GM12878 (cell line): ENCODE measurements at regions not wholly inside any gene's neighbourhood (a gene's known extent, or its start where the extent isn't known, plus 50 kb on each side); places are given as distances from the start of the nearest gene placed in this dataset.

Source experiments
- ATAC-seq: fragments of 200-7000 bp; cut with Tn5 transposase; 3 replicates; pipeline ENCODE4 v1.9.1; 2020; ENCODE audit warnings: mild to moderate bottlenecking, moderate library complexity
- BruUV-seq: library from RNA; stranded (reverse); fragments of 400-500 nt; replicated peaks from 2 replicates; lab custom pipeline; 2021; lab: Mats Ljungman, UMichigan
- CTCF ChIA-PET: fragments of 300-600 bp; sonication (Branson Sonifier 250); formaldehyde crosslinking; extraction: SDS; loops from one replicate; lab custom pipeline; 2021; ENCODE audit warnings: inconsistent platforms; lab: Yijun Ruan, JAX
- POLR2A ChIA-PET: fragments of 350-600 bp; formaldehyde crosslinking; extraction: SDS; loops from one replicate; lab custom pipeline; 2021; ENCODE audit warnings: inconsistent platforms; lab: Charles Lee
- RAD21 ChIA-PET: fragments of 300-600 bp; sonication (Branson Sonifier 250); formaldehyde crosslinking; loops from one replicate; lab custom pipeline; 2023; ENCODE audit warnings: antibody characterized with exemption; ENCODE audit not compliant: unreplicated experiment; lab: Charles Lee
- SMC1A ChIA-PET: fragments of 300-600 bp; sonication (Branson Sonifier 250); formaldehyde crosslinking; loops from one replicate; lab custom pipeline; 2023; ENCODE audit not compliant: unreplicated experiment, uncharacterized antibody; lab: Charles Lee
- DNase-seq: peaks from one replicate; pipeline ENCODE4 v3.0.0-alpha.2; 2011; ENCODE audit warnings: low read depth, low spot score
- FAIRE-seq: peaks from 3 replicates; lab custom pipeline; 2011; peaks lifted over from hg19 to GRCh38; lab: Jason Lieb, UNC
- H2AFZ ChIP-seq: 2 replicates; pipeline ENCODE4 v1.6.0; 2011; ENCODE audit warnings: low read depth, low read length, control low read depth; ENCODE audit not compliant: control insufficient read depth
- H3K27ac ChIP-seq: 2 replicates; pipeline ENCODE4 v1.5.1; 2011; ENCODE audit warnings: control low read depth; ENCODE audit not compliant: control insufficient read depth, insufficient read depth
- H3K27me3 ChIP-seq, 2 experiments: replicated peaks in 1 of 2; 2 replicates each; pipeline versions ENCODE4 v1.6.0 to v1.6.1; 2011; ENCODE audit warnings: low read length in 1 of 2; ENCODE audit not compliant: control insufficient read depth in 2 of 2, insufficient read depth in 2 of 2
- H3K36me3 ChIP-seq, 2 experiments: 2 replicates each; pipeline ENCODE4 v1.5.1; 2011; ENCODE audit warnings: low read length in 1 of 2; ENCODE audit not compliant: control insufficient read depth in 2 of 2, insufficient read depth in 2 of 2
- H3K4me1 ChIP-seq: 2 replicates; pipeline ENCODE4 v1.6.1; 2011; ENCODE audit warnings: mild to moderate bottlenecking, low read length, moderate library complexity, mixed read lengths; ENCODE audit not compliant: control insufficient read depth, insufficient read depth
- H3K4me2 ChIP-seq: 2 replicates; pipeline ENCODE4 v1.6.0; 2011; ENCODE audit warnings: control low read depth; ENCODE audit not compliant: control insufficient read depth, insufficient read depth
- H3K4me3 ChIP-seq: fragments of 200-600 bp; sonication (generic); 2 replicates; pipeline ENCODE4 v1.5.1; 2016
- H3K79me2 ChIP-seq: 2 replicates; pipeline ENCODE4 v1.6.0; 2011; ENCODE audit warnings: low read length; ENCODE audit not compliant: control insufficient read depth, insufficient read depth
- H3K9ac ChIP-seq: 2 replicates; pipeline ENCODE4 v1.8.0; 2011; ENCODE audit warnings: low read length, control low read depth, mixed read lengths; ENCODE audit not compliant: control insufficient read depth, insufficient read depth
- H3K9me3 ChIP-seq: replicated peaks from 3 replicates; pipeline ENCODE4 v1.5.1; 2011; ENCODE audit warnings: mild to moderate bottlenecking, low read length; ENCODE audit not compliant: control insufficient read depth, insufficient read depth
- H4K20me1 ChIP-seq: 2 replicates; pipeline ENCODE4 v1.6.0; 2011; ENCODE audit not compliant: control insufficient read depth, insufficient read depth
- BRCA1 ChIP-seq: IDR thresholded peaks from 2 replicates; pipeline ENCODE4 v1.6.1; 2011; ENCODE audit warnings: low read depth, low read length, improper control_type of control experiment
- CBX3 ChIP-seq: fragments of 200-600 bp; sonication (generic); IDR thresholded peaks from 2 replicates; pipeline ENCODE4 v1.6.1; 2016; ENCODE audit warnings: low read depth, borderline replicate concordance
- CHD4 ChIP-seq: fragments of 200-600 bp; sonication (generic); IDR thresholded peaks from 2 replicates; pipeline ENCODE4 v1.6.1; 2016; ENCODE audit warnings: mild to moderate bottlenecking
- HDGF ChIP-seq: fragments of 450-650 bp; IDR thresholded peaks from 2 replicates; pipeline ENCODE4 v1.6.1; 2016; ENCODE audit warnings: antibody characterized with exemption
- MTA2 ChIP-seq: fragments of 450-650 bp; IDR thresholded peaks from 2 replicates; pipeline ENCODE4 v1.6.1; 2016; ENCODE audit warnings: low read depth, mild to moderate bottlenecking, moderate library complexity
- SUPT20H ChIP-seq: IDR thresholded peaks from 2 replicates; pipeline ENCODE4 v1.6.1; 2011; ENCODE audit warnings: low read depth, mild to moderate bottlenecking, low read length, moderate library complexity, borderline replicate concordance; ENCODE audit not compliant: control insufficient read depth
- WGBS: methylation state at CpG from one replicate; pipeline ENCODE4 v1.1.6; 2016; ENCODE audit warnings: low lambda C conversion rate; ENCODE audit not compliant: insufficient replicate concordance, insufficient coverage; ENCODE audit errors: missing lambda C conversion rate; 5-methylcytosine and 5-hydroxymethylcytosine counted together
- in situ Hi-C: fragments of 300-500 bp; cut with MboI; formaldehyde crosslinking; loops from 9 replicates; pipeline ENCODE4 v1.14.3; 2018; ENCODE audit warnings: mixed read lengths
- intact Hi-C: fragments of 100-400 bp; cut with micrococcal nuclease; formaldehyde crosslinking; loops from one replicate; pipeline ENCODE4 v1.14.2; 2022; ENCODE audit not compliant: unreplicated experiment
- TF ChIP-seq, protein P1 (sequence below): fragments of 450-650 bp; IDR thresholded peaks from 2 replicates; pipeline ENCODE4 v1.6.1; 2016; ENCODE audit warnings: mild to moderate bottlenecking, moderate library complexity, borderline replicate concordance
- TF ChIP-seq, protein P2 (sequence below): fragments of 450-650 bp; IDR thresholded peaks from 2 replicates; pipeline ENCODE4 v1.6.1; 2017; ENCODE audit warnings: mild to moderate bottlenecking, moderate library complexity
- TF ChIP-seq, protein P3 (sequence below): IDR thresholded peaks from 2 replicates; pipeline ENCODE4 v1.6.1; 2011; ENCODE audit warnings: mild to moderate bottlenecking, low read depth, low read length, moderate library complexity; ENCODE audit not compliant: insufficient replicate concordance
- TF ChIP-seq, protein P4 (sequence below): fragments of 450-650 bp; IDR thresholded peaks from 2 replicates; pipeline ENCODE4 v1.6.1; 2017; ENCODE audit warnings: low read depth, mild to moderate bottlenecking, moderate library complexity
- TF ChIP-seq, protein P5 (sequence below): fragments of 450-650 bp; IDR thresholded peaks from 2 replicates; pipeline ENCODE4 v1.6.1; 2016; ENCODE audit warnings: mild to moderate bottlenecking

DNA sequence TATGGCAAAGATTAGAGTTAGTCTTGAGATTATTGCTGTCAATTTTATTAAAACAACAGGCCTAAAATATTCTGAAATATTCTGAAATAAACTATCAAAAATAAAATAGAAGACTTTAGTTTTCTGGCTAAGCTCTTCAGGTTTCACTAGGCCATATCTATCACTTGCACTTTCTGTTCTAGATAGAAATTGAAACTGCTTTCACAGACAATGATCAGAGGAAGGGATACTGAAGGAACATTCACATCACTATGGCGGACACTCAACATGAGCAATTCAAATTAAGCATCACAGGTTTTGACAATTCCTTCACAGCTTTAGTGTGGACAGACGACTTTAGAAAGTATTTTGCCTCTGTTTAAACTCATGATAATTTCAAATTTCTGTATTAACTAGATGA lies 586.4 kb upstream of the REG3G start (continued):
- TF ChIP-seq, protein P1, sequence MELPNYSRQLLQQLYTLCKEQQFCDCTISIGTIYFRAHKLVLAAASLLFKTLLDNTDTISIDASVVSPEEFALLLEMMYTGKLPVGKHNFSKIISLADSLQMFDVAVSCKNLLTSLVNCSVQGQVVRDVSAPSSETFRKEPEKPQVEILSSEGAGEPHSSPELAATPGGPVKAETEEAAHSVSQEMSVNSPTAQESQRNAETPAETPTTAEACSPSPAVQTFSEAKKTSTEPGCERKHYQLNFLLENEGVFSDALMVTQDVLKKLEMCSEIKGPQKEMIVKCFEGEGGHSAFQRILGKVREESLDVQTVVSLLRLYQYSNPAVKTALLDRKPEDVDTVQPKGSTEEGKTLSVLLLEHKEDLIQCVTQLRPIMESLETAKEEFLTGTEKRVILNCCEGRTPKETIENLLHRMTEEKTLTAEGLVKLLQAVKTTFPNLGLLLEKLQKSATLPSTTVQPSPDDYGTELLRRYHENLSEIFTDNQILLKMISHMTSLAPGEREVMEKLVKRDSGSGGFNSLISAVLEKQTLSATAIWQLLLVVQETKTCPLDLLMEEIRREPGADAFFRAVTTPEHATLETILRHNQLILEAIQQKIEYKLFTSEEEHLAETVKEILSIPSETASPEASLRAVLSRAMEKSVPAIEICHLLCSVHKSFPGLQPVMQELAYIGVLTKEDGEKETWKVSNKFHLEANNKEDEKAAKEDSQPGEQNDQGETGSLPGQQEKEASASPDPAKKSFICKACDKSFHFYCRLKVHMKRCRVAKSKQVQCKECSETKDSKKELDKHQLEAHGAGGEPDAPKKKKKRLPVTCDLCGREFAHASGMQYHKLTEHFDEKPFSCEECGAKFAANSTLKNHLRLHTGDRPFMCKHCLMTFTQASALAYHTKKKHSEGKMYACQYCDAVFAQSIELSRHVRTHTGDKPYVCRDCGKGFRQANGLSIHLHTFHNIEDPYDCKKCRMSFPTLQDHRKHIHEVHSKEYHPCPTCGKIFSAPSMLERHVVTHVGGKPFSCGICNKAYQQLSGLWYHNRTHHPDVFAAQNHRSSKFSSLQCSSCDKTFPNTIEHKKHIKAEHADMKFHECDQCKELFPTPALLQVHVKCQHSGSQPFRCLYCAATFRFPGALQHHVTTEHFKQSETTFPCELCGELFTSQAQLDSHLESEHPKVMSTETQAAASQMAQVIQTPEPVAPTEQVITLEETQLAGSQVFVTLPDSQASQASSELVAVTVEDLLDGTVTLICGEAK: no peak
- TF ChIP-seq, protein P2, sequence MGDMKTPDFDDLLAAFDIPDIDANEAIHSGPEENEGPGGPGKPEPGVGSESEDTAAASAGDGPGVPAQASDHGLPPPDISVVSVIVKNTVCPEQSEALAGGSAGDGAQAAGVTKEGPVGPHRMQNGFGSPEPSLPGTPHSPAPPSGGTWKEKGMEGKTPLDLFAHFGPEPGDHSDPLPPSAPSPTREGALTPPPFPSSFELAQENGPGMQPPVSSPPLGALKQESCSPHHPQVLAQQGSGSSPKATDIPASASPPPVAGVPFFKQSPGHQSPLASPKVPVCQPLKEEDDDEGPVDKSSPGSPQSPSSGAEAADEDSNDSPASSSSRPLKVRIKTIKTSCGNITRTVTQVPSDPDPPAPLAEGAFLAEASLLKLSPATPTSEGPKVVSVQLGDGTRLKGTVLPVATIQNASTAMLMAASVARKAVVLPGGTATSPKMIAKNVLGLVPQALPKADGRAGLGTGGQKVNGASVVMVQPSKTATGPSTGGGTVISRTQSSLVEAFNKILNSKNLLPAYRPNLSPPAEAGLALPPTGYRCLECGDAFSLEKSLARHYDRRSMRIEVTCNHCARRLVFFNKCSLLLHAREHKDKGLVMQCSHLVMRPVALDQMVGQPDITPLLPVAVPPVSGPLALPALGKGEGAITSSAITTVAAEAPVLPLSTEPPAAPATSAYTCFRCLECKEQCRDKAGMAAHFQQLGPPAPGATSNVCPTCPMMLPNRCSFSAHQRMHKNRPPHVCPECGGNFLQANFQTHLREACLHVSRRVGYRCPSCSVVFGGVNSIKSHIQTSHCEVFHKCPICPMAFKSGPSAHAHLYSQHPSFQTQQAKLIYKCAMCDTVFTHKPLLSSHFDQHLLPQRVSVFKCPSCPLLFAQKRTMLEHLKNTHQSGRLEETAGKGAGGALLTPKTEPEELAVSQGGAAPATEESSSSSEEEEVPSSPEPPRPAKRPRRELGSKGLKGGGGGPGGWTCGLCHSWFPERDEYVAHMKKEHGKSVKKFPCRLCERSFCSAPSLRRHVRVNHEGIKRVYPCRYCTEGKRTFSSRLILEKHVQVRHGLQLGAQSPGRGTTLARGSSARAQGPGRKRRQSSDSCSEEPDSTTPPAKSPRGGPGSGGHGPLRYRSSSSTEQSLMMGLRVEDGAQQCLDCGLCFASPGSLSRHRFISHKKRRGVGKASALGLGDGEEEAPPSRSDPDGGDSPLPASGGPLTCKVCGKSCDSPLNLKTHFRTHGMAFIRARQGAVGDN: no peak
- no peak for TF ChIP-seq SUPT20H

DNA sequence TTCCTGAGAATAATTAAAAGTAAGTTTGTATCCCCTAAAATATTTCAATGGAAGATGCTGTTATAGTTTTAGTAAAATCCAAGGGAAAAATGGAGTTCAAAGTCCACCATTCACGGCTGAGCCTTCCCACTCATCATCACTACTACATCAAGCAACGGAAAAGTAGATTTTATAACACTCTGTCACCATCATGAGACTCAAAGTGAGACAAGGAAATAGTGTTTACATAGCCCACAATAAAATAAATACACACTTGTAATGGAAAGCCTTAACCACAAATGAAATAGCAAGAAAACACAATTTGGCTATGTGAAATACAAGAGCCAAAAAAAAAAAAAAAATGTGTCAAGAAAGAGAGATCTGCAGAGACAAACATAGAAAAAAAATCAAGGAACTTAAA lies 569.9 kb upstream of the REG3G start:
- Histone ChIP-seq H3K4me1 (no peaks in the 10 kb centered on the region), H3K4me3 (no peak overlapping the region), H3K9me3 (no peaks in the 10 kb centered on the region), H3K4me2 (no peak overlapping the region), H3K79me2 (no peaks in the 10 kb centered on the region), H3K36me3 (no peaks in the 10 kb centered on the region), H4K20me1 (no peaks in the 10 kb centered on the region), H3K9ac (no peak overlapping the region), H2AFZ (no peak overlapping the region), H3K27me3 (no peaks in the 10 kb centered on the region), H3K27ac (no peak overlapping the region)
- CTCF ChIA-PET: no interaction called here
- intact Hi-C loops (no loop called here), in situ Hi-C loops (no loop called here)
- ATAC-seq: no peak
- SMC1A ChIA-PET: no interaction called here
- BruUV-seq: no TSS peak
- no peak for FAIRE-seq
- no peak for DNase-seq
- POLR2A ChIA-PET: no interaction called here
- 0% methylated on average over 2 of the region's 2 CpGs for WGBS
- RAD21 ChIA-PET: no interaction called here
- TF ChIP-seq BRCA1: no peak
- no peak for TF ChIP-seq HDGF
- no peak for TF ChIP-seq CHD4
- TF ChIP-seq, protein P3, sequence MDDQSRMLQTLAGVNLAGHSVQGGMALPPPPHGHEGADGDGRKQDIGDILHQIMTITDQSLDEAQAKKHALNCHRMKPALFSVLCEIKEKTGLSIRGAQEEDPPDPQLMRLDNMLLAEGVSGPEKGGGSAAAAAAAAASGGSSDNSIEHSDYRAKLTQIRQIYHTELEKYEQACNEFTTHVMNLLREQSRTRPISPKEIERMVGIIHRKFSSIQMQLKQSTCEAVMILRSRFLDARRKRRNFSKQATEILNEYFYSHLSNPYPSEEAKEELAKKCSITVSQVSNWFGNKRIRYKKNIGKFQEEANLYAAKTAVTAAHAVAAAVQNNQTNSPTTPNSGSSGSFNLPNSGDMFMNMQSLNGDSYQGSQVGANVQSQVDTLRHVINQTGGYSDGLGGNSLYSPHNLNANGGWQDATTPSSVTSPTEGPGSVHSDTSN: no peak
- TF ChIP-seq, protein P4, sequence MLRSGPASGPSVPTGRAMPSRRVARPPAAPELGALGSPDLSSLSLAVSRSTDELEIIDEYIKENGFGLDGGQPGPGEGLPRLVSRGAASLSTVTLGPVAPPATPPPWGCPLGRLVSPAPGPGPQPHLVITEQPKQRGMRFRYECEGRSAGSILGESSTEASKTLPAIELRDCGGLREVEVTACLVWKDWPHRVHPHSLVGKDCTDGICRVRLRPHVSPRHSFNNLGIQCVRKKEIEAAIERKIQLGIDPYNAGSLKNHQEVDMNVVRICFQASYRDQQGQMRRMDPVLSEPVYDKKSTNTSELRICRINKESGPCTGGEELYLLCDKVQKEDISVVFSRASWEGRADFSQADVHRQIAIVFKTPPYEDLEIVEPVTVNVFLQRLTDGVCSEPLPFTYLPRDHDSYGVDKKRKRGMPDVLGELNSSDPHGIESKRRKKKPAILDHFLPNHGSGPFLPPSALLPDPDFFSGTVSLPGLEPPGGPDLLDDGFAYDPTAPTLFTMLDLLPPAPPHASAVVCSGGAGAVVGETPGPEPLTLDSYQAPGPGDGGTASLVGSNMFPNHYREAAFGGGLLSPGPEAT: no peak
- TF ChIP-seq MTA2: no peak
- TF ChIP-seq, protein P5, sequence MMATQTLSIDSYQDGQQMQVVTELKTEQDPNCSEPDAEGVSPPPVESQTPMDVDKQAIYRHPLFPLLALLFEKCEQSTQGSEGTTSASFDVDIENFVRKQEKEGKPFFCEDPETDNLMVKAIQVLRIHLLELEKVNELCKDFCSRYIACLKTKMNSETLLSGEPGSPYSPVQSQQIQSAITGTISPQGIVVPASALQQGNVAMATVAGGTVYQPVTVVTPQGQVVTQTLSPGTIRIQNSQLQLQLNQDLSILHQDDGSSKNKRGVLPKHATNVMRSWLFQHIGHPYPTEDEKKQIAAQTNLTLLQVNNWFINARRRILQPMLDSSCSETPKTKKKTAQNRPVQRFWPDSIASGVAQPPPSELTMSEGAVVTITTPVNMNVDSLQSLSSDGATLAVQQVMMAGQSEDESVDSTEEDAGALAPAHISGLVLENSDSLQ: no peak
- no peak for TF ChIP-seq CBX3
